Vagina (tissue), 2 donors: ENCODE measurements at regions not wholly inside any gene's neighbourhood (a gene's known extent, or its start where the extent isn't known, plus 50 kb on each side); places are given as distances from the start of the nearest gene placed in this dataset.

Experiments
- CTCF ChIP-seq, 3 experiments: fragments of 450-650 bp in 2 of 3; fragments of 200-600 bp in 1 of 3; sonication (generic) in 1 of 3; IDR thresholded peaks; one replicate each; pipeline ENCODE4 v1.5.1; 2017 to 2019; ENCODE audit warnings: antibody characterized with exemption in 3 of 3, mild to moderate bottlenecking in 2 of 3, moderate library complexity in 2 of 3
- POLR2A ChIP-seq, 2 donors: fragments of 450-650 bp; IDR thresholded peaks; one replicate each; pipeline ENCODE4 v1.6.1; 2017; ENCODE audit warnings: antibody characterized with exemption in 2 of 2, mild to moderate bottlenecking in 2 of 2, moderate library complexity in 2 of 2
- POLR2AphosphoS5 ChIP-seq, 2 donors: sonication (generic); formaldehyde crosslinking; IDR thresholded peaks; one replicate each; pipeline ENCODE4 v1.9.0; 2017; ENCODE audit warnings: antibody characterized with exemption in 2 of 2, mild to moderate bottlenecking in 2 of 2, low read depth in 1 of 2; ENCODE audit not compliant: insufficient read depth in 1 of 2

- TF ChIP-seq CTCF (IDR thresholded peaks at IDR 0.05) (no peak), POLR2A (IDR thresholded peaks at IDR 0.05) (no peak), POLR2AphosphoS5 (IDR thresholded peaks at IDR 0.05; ENCODE audit: insufficient read depth in 1 of 2, low read depth in 1 of 2) (no peak)
Measured at GRCh38 chr18:43605224-43605623, 327.9 kb upstream of the SYT4 start.
